Germinal center (tissue), 1 donor: ENCODE measurements at regions not wholly inside any gene's neighbourhood (a gene's known extent, or its start where the extent isn't known, plus 50 kb on each side); places are given as distances from the start of the nearest gene placed in this dataset.

ENCODE experiments used
- DNase-seq: peaks from one replicate; pipeline ENCODE4 v3.0.0; 2012; ENCODE audit warnings: mixed read lengths, low spot score

DNA sequence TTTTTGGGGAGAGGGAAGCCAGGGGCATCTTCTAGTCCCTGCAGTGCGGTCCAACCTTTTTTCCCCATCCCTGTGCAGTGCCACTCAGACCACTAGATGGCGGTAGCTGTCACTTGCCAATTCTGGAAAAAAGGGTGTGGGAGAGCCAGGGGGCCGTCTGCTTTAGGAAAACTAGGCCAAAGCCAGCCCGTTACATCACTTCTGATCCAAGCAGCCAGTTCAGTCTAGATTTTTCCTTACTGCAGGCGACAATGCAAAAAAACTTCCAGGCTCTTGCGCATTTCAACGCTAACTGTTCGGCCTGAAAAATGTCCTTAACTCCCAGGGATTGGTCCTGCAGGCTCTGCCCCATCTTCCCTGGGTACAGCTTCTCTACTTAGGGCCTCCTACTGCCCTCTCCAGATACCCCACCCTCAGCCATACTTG is 69.2 kb upstream of the CES5A start:
- DNase-seq = peak; percentile 45

DNA sequence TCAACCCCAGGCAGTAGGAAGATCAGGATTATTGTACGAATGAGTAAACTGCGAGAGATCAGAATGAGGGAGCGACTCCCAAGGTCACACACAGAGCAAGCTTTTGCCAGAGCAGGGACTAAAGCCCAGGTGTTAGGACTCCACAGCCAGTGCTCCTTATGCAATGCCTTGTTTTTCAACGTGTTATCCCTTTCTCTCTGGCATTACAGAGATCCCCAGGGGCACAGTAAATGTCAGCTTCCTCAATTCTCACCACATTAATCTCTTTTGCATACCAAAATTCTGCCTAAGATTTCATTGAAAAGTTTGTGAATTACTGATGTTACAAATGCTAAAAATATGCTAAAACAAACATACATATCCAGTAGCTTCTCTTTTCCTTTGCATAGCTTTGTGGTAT is 68.1 kb upstream of the CES5A start:
- no peak for DNase-seq

DNA sequence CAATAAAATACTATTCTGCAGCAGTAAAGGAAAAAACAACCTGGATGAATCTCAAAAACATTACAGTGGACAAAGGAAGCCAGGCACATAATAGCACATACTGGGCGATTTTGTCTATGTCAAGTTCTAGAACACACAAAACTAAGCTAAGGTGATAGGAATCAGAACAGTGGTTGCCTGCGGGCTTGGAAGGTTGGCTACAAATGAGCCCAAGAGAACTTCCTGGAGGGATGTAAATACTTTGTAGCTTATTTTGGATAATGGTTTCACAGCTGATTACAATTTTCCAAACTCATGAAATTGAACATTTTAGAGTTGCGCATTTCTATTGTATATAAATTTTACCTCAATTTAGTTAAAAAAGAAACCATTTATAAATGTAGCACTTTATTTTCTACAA is 67.6 kb upstream of the CES5A start:
- DNase-seq = no peak

DNA sequence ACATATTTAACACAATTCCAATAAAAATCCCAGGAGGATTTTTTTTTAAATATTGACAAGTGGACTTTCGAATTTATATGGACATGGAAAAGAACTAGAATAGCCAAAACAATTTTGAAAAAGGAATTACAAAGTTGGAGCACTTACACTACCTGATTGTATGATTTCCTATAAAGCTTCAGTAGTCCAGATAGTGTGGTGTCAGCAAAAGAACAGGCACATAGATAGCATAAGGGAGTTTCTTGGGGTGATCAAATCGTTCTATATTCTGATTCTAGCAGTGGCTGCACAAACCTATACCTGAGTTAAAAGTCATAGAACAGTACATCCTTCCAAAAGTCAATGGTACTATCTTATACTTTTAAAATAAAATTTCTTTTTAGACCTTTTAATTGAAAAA is 66.4 kb upstream of the CES5A start:
- no peak for DNase-seq

DNA sequence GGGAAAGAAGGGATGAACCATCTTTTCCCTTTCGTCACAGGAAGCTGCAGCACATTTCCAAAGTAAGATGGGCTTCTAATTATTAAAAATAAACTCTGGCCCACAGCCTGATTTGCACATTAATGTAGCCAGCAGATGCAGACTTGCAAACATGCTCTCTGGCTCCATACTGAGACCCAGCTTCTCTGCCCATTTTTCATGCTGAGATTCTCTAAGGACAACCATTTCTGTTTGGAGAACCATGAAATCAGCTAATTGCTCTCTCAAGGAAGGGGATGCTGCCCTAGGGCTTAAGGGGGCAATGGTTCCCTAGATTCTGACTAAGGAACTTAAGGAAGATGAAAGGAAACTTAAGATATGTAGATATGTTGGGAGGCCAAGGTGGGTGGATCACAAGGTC is 63.0 kb upstream of the CES5A start:
- no peak for DNase-seq

DNA sequence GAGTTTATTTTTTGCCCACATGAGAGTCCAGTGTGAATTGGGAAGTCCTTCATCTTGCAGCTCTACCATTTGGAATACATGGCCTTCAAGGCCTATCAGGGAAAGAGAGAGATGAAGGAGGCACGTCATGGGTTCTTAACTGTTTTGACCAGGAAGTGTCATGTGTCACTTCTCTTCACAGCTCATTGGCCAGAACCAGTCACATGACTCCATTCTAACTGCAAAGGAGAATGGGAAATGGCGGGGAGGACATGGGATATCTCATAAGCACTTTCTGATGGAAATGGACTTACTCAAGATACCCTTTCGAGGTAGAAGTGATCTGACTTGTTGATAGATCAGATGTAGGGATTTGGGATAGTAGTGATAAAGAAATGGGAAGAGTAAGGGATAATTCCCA is 57.9 kb upstream of the CES5A start:
- DNase-seq = no peak

DNA sequence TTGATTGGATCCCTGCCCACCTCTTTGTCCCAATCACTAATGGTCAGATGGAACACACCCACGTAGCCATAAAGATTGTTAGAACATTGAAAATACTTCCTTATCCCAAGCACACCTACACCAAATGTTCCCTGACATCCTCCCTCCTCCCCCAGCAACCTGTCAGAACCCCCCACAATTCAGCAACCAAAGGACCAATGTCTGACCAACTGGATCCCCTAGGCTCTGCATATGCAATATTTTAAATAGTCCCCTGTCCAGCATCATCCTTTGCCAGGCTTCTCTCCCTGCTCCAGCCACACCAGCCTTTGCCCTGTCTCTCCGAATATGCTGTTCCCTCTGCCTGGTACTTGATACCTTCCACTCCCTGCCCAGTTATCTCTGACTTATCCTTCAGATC is 54.9 kb upstream of the CES5A start:
- DNase-seq = no peak

DNA sequence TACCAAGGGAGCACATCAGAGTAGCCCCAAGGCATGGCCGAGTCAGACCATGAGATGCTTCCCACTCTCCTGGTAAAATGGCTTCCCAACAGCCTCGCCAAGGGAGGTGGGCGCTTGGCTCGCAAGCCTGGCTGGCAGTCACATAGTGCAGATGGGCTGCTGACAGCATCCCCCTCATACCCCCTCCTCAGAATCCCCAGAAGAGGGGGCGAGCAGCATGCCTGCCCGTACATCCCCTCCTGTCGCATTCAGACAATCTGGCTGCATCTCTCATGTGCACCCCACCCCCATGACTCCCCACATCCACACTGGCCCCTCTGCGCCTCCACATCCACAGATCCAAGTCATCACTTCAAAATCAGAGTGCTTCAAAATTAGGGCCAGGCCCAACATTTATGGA is 54.0 kb upstream of the CES5A start:
- no peak for DNase-seq

DNA sequence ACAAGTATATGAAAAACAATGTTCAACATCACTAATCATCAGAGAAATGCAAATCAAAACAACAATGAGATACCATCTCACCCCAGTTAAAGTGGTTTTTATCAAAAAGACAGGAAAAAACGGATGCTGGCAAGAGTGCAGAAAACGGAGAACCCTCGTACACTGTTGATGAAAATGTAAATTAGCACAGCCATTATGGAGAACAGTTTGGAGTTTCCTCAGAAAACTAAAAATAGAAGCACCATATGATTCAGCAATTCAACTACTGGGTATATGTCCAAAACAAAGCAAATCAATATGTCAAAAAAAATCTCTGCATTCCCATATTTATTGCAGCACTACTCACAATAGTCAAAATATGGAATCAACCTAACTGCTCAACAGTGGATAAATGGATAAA is 50.1 kb upstream of the CES5A start:
- DNase-seq = no peak
